KBM-7 (cell line): ENCODE measurements at regions not wholly inside any gene's neighbourhood (a gene's known extent, or its start where the extent isn't known, plus 50 kb on each side); places are given as distances from the start of the nearest gene placed in this dataset.
"Not testable (repeated sequence)": the region's sequence is repeated elsewhere in the genome, so short reads cannot be mapped to it uniquely, and the experiment has no call there.

Experiments
- DNase-seq: peaks from one replicate; pipeline ENCODE4 v3.0.0-alpha.2; 2015
- in situ Hi-C: fragments of 300-500 bp; cut with MboI; formaldehyde crosslinking; loops from 2 replicates; pipeline ENCODE4 v1.14.3; 2020; ENCODE audit warnings: low sequenced_read_pairs, low pct_unique_long_range_greater_than_20kb, mixed read lengths

- in situ Hi-C loops: loop anchor here (25.0 kb wide), 1 partner anchor 112 kb away; no protein-coding TSS in a partner anchor
- DNase-seq: peak; percentile 95
Observed at GRCh38 chr1:234848972-234849649, 239.1 kb upstream of the IRF2BP2 start.

GRCh38 chr1:234846813-234847212 is 236.8 kb upstream of the IRF2BP2 start:
- DNase-seq: not testable (repeated sequence)
- in situ Hi-C loops: loop anchor here (25.0 kb wide), 1 partner anchor 110 kb away; no protein-coding TSS in a partner anchor

DNA sequence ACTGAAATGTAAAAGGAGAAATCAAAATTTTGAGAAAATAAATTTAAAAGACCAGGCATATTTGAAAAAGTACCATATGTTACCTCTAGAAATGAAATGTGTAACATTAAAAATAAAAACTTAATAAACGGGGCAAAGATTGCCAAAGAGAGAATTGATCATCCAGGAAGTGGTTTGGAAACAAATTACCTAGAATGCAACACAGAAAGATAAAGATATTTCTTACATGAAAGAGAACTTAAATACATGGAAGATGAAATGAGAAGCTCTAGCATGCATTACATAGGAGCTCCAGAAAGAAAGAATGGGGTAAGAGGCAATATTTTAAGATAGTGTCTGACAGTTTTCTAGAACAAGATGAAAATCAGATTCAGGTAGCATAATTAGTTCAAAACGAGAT is 235.9 kb upstream of the IRF2BP2 start:
- in situ Hi-C loops: loop anchor here (25.0 kb wide), 1 partner anchor 109 kb away; no protein-coding TSS in a partner anchor

GRCh38 chr1:234845097-234845660 is 235.2 kb upstream of the IRF2BP2 start:
- no peak for DNase-seq
- in situ Hi-C loops: loop anchor here (25.0 kb wide), 1 partner anchor 108 kb away; no protein-coding TSS in a partner anchor

More for the DNA sequence above, 235.9 kb upstream of the IRF2BP2 start:
- no peak for DNase-seq

- peak; percentile 67 for DNase-seq
- in situ Hi-C loops: loop anchor here (25.0 kb wide), 1 partner anchor 107 kb away; no protein-coding TSS in a partner anchor
Observed at GRCh38 chr1:234844479-234845031, 234.6 kb upstream of the IRF2BP2 start.

GRCh38 chr1:234843946-234844345 is 234.0 kb upstream of the IRF2BP2 start:
- DNase-seq: no peak
- in situ Hi-C loops: loop anchor here (25.0 kb wide), 1 partner anchor 107 kb away; no protein-coding TSS in a partner anchor

GRCh38 chr1:234842726-234843641 is 233.0 kb upstream of the IRF2BP2 start:
- DNase-seq: no peak
- in situ Hi-C loops: loop anchor here (25.0 kb wide), 1 partner anchor 106 kb away; no protein-coding TSS in a partner anchor

- DNase-seq: peak; percentile 89
- in situ Hi-C loops: loop anchor here (25.0 kb wide), 1 partner anchor 104 kb away; no protein-coding TSS in a partner anchor
Observed at GRCh38 chr1:234841710-234842231, 231.8 kb upstream of the IRF2BP2 start.

DNA sequence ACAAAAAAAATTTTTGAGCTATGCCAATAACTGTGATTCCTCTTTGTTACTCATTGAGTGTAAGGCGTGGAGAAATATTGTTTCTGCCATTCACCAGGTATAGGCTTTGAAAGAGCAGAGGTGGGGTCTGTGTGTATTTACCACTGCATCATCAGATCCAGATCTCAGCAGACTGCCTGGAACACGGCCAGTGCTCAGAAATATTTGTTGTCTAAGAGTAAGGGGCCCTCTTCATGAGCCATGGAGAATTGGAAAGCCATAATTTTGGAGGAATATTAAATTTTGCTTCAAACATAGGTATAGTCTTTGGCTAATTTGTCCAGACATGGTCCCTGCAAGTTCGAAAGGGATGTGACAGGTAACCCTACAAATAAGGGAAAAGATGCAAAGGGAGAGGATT is 231.3 kb upstream of the IRF2BP2 start:
- no peak for DNase-seq
- in situ Hi-C loops: loop anchor here (25.0 kb wide), 1 partner anchor 104 kb away; no protein-coding TSS in a partner anchor

DNA sequence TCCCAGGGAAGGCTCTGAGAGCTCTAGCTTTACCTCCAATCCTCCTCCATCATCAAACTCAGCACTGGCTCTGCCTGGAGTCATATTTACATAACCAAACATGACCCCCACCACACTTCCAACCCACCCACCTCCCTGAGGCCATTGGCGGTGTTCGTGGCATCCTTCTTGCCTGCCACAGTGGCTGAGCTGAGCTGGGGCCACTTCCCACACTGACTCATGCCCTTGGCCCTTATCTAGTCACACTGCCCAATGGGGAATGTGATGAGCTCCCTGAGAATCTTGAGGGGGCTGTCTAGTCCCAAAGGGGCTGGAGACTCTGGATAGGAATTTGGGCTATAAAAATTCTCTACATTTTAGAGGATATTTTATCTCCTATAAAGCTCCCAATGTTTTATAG is 230.9 kb upstream of the IRF2BP2 start:
- in situ Hi-C loops: loop anchor here (25.0 kb wide), 1 partner anchor 104 kb away; no protein-coding TSS in a partner anchor
- no peak for DNase-seq

- no peak for DNase-seq
- in situ Hi-C loops: loop anchor here (25.0 kb wide), 1 partner anchor 103 kb away; no protein-coding TSS in a partner anchor
Observed at GRCh38 chr1:234840253-234840652, 230.3 kb upstream of the IRF2BP2 start.

DNA sequence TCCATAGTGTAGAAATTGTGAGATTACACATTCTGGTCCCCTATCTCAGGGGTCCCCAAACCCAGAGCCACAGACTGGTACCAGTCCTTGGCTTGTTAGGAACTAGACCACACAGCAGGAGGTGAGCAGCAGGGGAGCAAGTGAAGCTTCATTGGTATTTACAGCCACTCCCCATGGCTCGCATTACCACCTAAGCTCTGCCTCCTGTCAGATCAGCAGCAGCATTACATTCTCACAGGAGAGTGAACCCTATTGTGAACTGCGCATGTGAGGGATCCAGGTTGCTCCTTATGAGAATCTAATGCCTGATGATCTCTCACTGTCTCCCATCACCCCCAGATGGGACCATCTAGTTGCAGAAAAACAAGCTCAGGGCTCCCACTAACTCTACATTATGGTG is 229.7 kb upstream of the IRF2BP2 start:
- in situ Hi-C loops: loop anchor here (25.0 kb wide), 1 partner anchor 102 kb away; no protein-coding TSS in a partner anchor
- DNase-seq: peak; percentile 50

- no peak for DNase-seq
- in situ Hi-C loops: loop anchor here (25.0 kb wide), 1 partner anchor 102 kb away; no protein-coding TSS in a partner anchor
Observed at GRCh38 chr1:234838820-234839219, 228.8 kb upstream of the IRF2BP2 start.

GRCh38 chr1:234838182-234838581 is 228.2 kb upstream of the IRF2BP2 start:
- peak; percentile 58 for DNase-seq
- in situ Hi-C loops: loop anchor here (25.0 kb wide), 1 partner anchor 101 kb away; no protein-coding TSS in a partner anchor

- in situ Hi-C loops: loop anchor here (25.0 kb wide), 1 partner anchor 100 kb away; no protein-coding TSS in a partner anchor
- DNase-seq: no peak
Observed at GRCh38 chr1:234837713-234838112, 227.7 kb upstream of the IRF2BP2 start.

- DNase-seq: no peak
- in situ Hi-C loops: loop anchor here (25.0 kb wide), 1 partner anchor 100 kb away; no protein-coding TSS in a partner anchor
Observed at GRCh38 chr1:234836776-234837357, 226.9 kb upstream of the IRF2BP2 start.

DNA sequence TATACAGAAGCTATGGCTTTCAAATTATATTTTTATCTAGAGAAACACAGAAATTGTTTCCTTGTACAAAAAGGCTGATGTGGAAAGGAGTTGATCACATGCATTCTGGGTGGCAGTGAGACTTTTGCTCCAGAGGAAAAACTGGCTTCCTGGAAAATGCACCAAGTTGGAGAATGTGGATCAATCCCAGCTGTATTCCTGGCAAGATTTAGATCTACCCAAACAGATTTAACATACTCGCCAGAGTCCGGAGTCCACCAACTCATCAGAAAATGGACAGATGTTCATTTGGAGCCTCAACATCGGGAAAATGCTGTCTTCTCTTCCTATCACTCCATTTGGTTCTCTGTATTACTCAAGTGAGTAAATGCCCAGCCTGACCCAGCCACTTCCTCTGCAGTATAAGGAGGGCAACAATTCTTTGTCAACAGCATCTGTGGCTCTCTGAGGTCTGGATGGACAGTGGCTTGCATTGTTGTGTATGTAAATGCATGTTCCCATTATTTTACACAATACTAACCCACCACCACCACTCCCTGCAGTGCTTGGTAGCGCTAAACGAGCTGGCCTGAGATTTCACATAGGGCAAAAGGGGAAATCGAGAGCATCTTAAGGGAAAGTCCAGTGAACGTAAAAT is 226.2 kb upstream of the IRF2BP2 start:
- in situ Hi-C loops: loop anchor here (25.0 kb wide), 1 partner anchor 99 kb away; no protein-coding TSS in a partner anchor
- DNase-seq: no peak
